Epithelial cell of prostate (primary cell): ENCODE measurements at regions not wholly inside any gene's neighbourhood (a gene's known extent, or its start where the extent isn't known, plus 50 kb on each side); places are given as distances from the start of the nearest gene placed in this dataset.
"Not testable (repeated sequence)": the region's sequence is repeated elsewhere in the genome, so short reads cannot be mapped to it uniquely, and the experiment has no call there.

Source experiments
- DNase-seq: peaks from one replicate; pipeline ENCODE4 v3.0.0-alpha.2; 2011; ENCODE audit warnings: low read depth, low spot score
- H3K27ac ChIP-seq: fragments of 450-650 bp; 2 replicates; pipeline ENCODE4 v1.5.1; 2017; ENCODE audit warnings: mild to moderate bottlenecking

GRCh38 chr4:84151574-84151973 is 347.5 kb downstream of the NKX6-1 start:
- H3K27ac ChIP-seq = no peak overlapping the region
- no peak for DNase-seq

GRCh38 chr4:84150177-84150576 is 348.9 kb downstream of the NKX6-1 start:
- no peak for DNase-seq

DNA sequence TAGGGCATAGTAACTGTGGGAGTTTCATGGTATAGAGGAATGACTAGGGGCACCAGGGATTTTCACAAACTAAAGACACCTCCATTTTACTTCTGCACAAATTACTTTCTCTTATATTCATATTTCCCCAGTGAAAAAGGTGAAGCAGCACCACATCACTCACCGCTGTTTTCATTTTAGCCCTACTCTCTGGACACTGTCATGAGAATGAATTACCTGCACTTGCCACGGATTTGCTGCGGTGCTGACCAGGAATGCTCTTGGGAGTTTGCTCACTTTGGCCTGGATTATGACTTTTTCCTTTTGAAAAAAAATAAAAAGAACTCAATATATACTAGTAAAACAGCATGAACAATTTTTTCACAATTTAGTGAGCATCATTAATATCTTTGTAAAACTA is 351.3 kb downstream of the NKX6-1 start:
- H3K27ac ChIP-seq = no peak overlapping the region
- no peak for DNase-seq

More at GRCh38 chr4:84150177-84150576, 348.9 kb downstream of the NKX6-1 start:
- no peak overlapping the region for H3K27ac ChIP-seq

DNA sequence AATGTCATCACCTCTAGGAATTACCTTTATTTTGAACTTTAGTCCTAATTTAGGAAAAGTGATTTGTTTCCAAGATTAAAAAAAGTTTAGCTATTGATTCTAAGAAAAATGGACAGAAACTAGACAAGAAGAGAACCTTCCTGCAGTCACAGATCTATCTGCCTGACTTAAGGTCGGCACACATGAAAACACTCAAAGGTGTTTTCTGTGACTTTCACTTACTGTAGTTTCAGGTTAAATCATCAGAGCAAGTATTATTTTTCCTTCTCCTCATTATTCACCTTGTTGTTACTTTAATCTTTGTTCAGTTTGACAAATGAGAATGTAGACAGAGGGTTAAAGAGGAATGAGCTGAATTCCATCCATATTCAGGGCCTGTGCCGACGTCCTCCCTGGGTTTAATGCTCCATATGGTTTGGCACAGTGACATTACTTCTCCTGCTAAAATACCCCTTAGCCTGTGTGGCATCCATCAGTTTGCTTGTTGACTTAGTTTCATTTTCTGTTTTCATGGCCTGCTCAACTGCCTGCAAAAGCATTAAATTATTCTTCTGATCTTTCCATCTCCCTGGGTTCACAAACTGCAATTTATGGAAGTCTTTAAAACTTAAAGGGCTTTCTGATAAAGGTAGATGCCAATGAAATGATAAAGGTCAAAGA is 352.7 kb downstream of the NKX6-1 start:
- no peak for DNase-seq
- no peak overlapping the region for H3K27ac ChIP-seq

- H3K27ac ChIP-seq = no peak overlapping the region
Measured at GRCh38 chr4:84145176-84145575, 353.9 kb downstream of the NKX6-1 start.

DNA sequence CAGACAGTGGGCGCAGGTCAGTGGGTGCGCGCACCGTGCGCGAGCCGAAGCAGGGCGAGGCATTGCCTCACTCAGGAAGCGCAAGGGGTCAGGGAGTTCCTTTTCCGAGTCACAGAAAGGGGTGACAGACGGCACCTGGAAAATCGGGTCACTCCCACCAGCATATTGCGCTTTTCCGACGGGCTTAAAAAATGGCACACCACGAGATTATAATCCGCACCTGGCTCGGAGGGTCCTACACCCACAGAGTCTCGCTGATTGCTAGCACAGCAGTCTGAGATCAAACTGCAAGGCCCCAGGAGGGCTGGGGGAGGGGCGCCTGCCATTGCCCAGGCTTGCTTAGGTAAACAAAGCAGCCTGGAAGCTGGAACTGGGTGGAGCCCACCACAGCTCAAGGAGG is 372.2 kb downstream of the NKX6-1 start:
- not testable (repeated sequence) for H3K27ac ChIP-seq, DNase-seq

More at GRCh38 chr4:84145176-84145575, 353.9 kb downstream of the NKX6-1 start:
- DNase-seq = no peak

DNA sequence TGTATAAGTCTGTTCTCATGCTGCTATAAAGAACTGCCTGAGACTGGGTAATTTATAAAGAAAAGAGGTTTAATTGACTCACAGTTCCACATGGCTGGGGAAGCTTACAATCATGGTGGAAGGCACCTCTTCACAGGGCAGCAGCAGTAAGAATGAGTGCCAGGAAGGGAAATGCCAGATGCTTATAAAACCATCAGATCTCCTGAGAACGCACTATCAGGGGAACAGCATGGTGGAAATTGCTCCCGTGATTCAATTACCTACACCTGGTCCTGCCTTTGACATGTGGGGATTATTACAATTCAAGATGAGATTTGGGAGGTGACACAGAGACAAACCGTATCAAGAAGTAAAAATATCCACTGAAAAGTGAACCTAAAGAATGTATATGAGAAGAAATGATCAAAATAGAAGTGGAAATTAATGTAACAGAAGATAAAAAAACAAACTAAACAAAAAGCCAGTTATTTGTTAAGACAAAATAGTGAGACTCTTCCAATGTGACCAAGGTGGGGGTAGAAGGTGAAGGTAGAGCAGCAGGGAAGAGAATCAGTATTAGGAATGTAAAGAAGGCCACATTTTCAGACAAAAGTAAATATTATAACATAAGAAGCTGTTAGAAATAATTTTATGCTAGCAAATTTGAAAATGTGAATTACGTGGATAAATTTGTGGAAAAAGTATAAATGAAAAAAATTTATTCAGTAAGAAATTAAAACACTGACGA is 372.9 kb downstream of the NKX6-1 start:
- DNase-seq = no peak
- H3K27ac ChIP-seq = no peak overlapping the region

- no peak overlapping the region for H3K27ac ChIP-seq
- no peak for DNase-seq
Measured at GRCh38 chr4:84110040-84110439, 389.1 kb downstream of the NKX6-1 start.

- H3K27ac ChIP-seq, DNase-seq: not testable (repeated sequence)
Measured at GRCh38 chr4:84101653-84102625, 397.2 kb downstream of the NKX6-1 start.

DNA sequence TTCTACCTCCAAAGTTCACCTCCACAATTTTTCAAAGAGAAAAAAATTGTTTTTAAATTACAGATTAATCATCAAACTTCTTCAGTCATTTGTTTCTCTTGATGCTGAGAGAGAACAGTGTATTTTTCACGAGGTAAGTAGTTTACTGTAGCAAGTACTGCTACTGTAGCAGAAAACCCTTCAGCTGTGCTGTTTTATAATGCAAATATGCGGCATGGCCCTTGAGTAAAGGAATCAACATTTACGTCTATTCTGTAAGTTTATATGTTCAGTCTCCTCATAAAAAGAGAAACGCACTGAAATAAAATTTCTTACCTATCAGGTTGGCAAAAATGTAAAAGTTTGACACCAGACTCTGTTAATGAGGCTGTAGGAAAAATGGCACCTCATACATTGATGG is 399.0 kb downstream of the NKX6-1 start:
- H3K27ac ChIP-seq = no peak overlapping the region
- no peak for DNase-seq

DNA sequence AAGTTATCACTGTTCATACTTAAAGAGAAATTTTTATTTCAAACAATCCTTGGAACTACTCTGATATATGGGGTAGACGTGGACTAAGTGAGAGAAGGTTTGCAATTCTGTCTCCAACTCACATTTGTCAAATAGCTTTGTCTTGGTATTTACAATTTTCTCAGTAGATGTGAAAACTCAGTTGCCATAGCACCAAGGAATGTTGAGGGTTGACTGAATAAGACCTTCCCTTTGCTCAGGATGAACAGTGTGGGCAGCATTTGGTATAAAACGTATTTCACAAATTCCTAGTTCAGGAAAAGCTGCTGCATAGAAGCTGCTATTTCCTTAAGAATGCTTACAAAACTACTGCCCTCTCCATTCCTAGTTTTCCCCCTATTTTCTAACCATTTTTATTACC is 399.5 kb downstream of the NKX6-1 start:
- H3K27ac ChIP-seq = no peak overlapping the region
- no peak for DNase-seq

DNA sequence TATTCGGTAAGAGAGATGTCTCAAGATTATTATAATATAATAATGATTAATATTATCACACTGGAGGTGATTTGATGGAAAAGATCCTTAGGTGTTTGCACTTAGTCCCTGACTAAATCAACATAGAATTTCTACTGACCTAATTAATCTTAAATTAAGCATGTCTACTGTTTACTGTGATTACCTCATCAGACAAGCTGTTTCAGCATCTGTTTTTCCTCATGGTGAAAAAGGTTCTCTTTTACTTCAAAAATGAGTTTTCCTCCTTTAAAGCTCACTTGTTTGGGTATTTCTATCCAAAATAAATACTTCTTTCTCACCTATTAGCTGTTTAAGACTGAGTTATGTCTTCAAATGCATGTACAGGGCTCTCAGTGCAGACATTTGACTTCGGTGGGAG is 407.8 kb downstream of the NKX6-1 start:
- H3K27ac ChIP-seq = no peak overlapping the region
- DNase-seq = no peak

- no peak overlapping the region for H3K27ac ChIP-seq
- DNase-seq = no peak
Measured at GRCh38 chr4:84089652-84090437, 409.2 kb downstream of the NKX6-1 start.

DNA sequence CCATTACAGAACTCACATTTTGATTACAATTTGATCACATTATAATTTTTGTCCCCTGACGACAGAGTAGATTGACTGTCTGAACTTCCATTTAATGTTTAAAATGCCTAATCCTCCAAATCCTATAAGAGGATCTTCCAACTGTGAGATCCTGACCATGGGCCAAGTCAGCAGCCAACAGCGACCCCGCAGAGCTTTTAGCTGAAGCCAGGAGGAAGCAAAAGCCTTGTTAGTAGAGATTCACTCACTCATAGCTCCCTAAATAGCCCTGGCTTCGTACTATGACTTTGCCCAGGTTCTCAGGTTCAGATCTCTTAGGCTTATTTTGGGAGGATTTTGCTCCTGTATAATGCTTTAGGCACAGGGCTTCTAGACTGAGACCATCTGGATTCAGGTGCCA is 413.1 kb downstream of the NKX6-1 start:
- DNase-seq = no peak
- H3K27ac ChIP-seq = no peak overlapping the region

DNA sequence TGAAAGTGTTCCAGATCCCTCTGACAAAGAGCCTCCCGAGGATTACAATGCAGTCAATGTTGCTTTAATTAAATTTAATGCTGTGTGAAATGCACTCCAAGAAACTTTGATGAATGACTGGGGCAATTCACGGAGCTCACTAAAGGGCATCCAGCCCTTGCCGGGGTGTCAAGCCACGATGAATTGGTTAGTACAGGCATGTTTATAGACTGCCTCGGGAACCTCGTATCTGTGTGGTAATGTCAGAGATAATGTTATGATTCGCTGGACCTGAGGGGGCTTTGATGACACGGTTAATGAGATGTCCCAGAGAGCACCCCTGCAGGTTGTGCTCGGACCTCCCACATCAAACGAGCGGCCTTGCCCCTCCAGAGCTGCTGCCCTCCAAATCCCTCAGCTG is 428.8 kb downstream of the NKX6-1 start:
- no peak overlapping the region for H3K27ac ChIP-seq
- DNase-seq = no peak

DNA sequence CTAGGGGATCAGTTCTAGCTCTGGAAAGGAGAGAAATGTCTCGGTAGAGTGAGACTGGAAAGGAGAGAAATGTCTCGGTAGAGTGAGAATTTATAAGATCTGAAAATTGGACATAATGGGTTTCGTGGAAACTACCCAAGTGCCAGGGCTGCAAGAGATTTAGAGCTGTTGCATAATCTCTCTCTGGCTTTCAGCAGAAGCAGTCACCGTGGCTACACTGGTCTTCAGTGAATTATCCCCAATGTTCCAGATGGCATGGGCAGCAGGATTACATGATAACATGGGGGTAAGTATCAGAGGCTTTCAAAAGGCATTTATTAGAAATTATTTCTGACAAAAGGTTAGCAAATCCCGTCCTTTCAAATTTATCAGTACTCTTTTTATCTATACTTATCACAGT is 435.5 kb downstream of the NKX6-1 start:
- no peak overlapping the region for H3K27ac ChIP-seq
- DNase-seq = no peak

GRCh38 chr4:84058201-84058600 is 440.9 kb downstream of the NKX6-1 start:
- DNase-seq = no peak
- H3K27ac ChIP-seq = no peak overlapping the region

DNA sequence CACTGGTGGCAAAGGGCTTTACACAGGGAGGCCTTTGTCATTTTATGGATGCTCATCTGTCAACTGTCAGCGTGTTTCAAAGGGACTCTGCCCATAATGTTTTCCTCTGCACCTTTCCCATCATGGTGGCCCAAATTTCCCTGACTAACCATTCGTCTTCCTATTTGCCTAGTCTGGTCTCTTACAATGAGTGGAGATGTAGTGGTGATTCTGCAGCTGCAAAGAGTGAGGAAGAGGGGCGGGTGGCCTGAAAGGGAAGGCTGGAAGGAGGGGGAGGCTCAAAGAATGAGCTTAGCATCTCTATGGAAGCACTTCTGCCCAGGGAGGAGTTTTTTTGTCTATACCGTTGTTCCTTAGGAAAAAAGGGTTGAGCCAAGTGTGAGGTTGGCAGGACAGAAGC is 447.5 kb downstream of the NKX6-1 start:
- no peak overlapping the region for H3K27ac ChIP-seq
- no peak for DNase-seq

- no peak for DNase-seq
Measured at GRCh38 chr4:84051089-84051488, 448.0 kb downstream of the NKX6-1 start.

DNA sequence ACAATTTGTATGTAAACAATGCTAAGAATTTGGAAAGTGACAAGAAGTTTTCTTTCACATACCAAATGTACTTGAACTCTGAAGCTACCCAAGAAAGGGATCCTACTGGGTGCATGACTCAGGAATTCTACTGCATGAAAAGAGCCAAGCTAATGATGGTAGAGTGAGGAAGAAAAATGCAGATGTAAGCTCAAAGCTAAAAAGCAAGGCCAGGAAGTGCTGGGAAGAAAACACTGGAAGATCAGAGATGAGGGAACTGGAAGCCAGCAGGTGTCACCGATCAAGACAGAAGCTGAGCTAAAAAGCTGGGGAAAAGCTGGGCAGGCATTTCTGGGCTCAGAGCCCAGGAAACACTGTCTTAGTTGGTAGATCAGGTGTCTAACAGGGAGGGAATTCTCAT is 449.1 kb downstream of the NKX6-1 start:
- no peak overlapping the region for H3K27ac ChIP-seq
- DNase-seq = no peak

More at GRCh38 chr4:84051089-84051488, 448.0 kb downstream of the NKX6-1 start:
- no peak overlapping the region for H3K27ac ChIP-seq
